ENCODE measurements at regions not wholly inside any gene's neighbourhood (a gene's known extent, or its start where the extent isn't known, plus 50 kb on each side); places are given as distances from the start of the nearest gene placed in this dataset.

- in situ Hi-C loops (cut with MboI): no loop called here
- SMC1A ChIA-PET (ENCODE audit: uncharacterized antibody, unreplicated experiment): no interaction called here
- WGBS (ENCODE audit: insufficient coverage, insufficient replicate concordance, low lambda C conversion rate, missing lambda C conversion rate): 33% methylated on average over 4 of the region's 4 CpGs
- H3K9ac ChIP-seq (ENCODE audit: control insufficient read depth, insufficient read depth, low read length): no peak overlapping the region
- no peaks in the 10 kb centered on the region for H3K9me3 ChIP-seq (replicated peaks; ENCODE audit: control insufficient read depth, insufficient read depth, low read length)
- no peak overlapping the region for H3K4me2 ChIP-seq (ENCODE audit: control insufficient read depth, insufficient read depth)
- intact Hi-C loops (cut with micrococcal nuclease; ENCODE audit: unreplicated experiment): loop anchor here (5.0 kb wide), 1 partner anchor 112 kb away; no protein-coding TSS in a partner anchor
- RAD21 ChIA-PET (ENCODE audit: unreplicated experiment): no interaction called here
- no peak for FAIRE-seq
- ATAC-seq: no peak
- no peak overlapping the region for H3K4me3 ChIP-seq
- DNase-seq (ENCODE audit: low read depth, low spot score): no peak
- no TSS peak for BruUV-seq (replicated peaks)
- TF ChIP-seq RAD51 (IDR thresholded peaks at IDR 0.05) (no peak), IKZF1 (conservative IDR thresholded peaks at IDR 0.05) (no peak), HCFC1 (IDR thresholded peaks at IDR 0.05; ENCODE audit: low read length) (no peak), SREBF1 (IDR thresholded peaks at IDR 0.05; ENCODE audit: low read length) (no peak), SKIL (IDR thresholded peaks at IDR 0.05; ENCODE audit: low read depth, poor library complexity, severe bottlenecking) (no peak), PAX8 (IDR thresholded peaks at IDR 0.05) (no peak), TAF1 (IDR thresholded peaks at IDR 0.05; ENCODE audit: borderline replicate concordance, low read depth, low read length) (no peak), ETV6 (conservative IDR thresholded peaks at IDR 0.05 in 1 of 2, IDR thresholded peaks at IDR 0.05 in 1 of 2; ENCODE audit: borderline replicate concordance in 1 of 2, low read depth in 1 of 2) (no peak), RELA (IDR thresholded peaks at IDR 0.05; ENCODE audit: borderline replicate concordance, partially characterized antibody) (no peak), CREB1 (IDR thresholded peaks at IDR 0.05; ENCODE audit: low read depth) (no peak), E2F4 (IDR thresholded peaks at IDR 0.05; ENCODE audit: low read depth, low read length) (no peak), NFXL1 (IDR thresholded peaks at IDR 0.05; ENCODE audit: borderline replicate concordance) (no peak), YBX1 (IDR thresholded peaks at IDR 0.05) (no peak), ATF2 (IDR thresholded peaks at IDR 0.05; ENCODE audit: low read length) (no peak)
- POLR2A ChIA-PET: no interaction called here
- no peaks in the 10 kb centered on the region for H3K36me3 ChIP-seq (ENCODE audit: control insufficient read depth in 2 of 2, insufficient read depth in 2 of 2, low read length in 1 of 2)
- no peaks in the 10 kb centered on the region for H3K79me2 ChIP-seq (ENCODE audit: control insufficient read depth, insufficient read depth, low read length)
- no peaks in the 10 kb centered on the region for H3K4me1 ChIP-seq (ENCODE audit: control insufficient read depth, insufficient read depth, low read length)
- H4K20me1 ChIP-seq (ENCODE audit: control insufficient read depth, insufficient read depth): no peaks in the 10 kb centered on the region
- CTCF ChIA-PET: no interaction called here
- H3K27me3 ChIP-seq (replicated peaks in 1 of 2; ENCODE audit: control insufficient read depth in 2 of 2, insufficient read depth in 2 of 2, low read length in 1 of 2): no peaks in the 10 kb centered on the region
- no peak overlapping the region for H2AFZ ChIP-seq (ENCODE audit: control insufficient read depth, low read depth, low read length)
- H3K27ac ChIP-seq (ENCODE audit: control insufficient read depth, insufficient read depth): no peak overlapping the region
These were observed 357.3 kb downstream of the NPHP4 start for GRCh38 chr1:5634893-5635292.
